ENCODE measurements at regions not wholly inside any gene's neighbourhood (a gene's known extent, or its start where the extent isn't known, plus 50 kb on each side); places are given as distances from the start of the nearest gene placed in this dataset.
"Not testable (repeated sequence)": the region's sequence is repeated elsewhere in the genome, so short reads cannot be mapped to it uniquely, and the experiment has no call there.

- no peak for TF ChIP-seq CTCF (conservative IDR thresholded peaks at IDR 0.05; ENCODE audit: control insufficient read depth, insufficient read depth, low read depth, low read length)
- DNase-seq (ENCODE audit: low read depth): no peak
Measured at GRCh38 chr11:97909614-97910399, 1110.9 kb upstream of the CNTN5 start.

DNA sequence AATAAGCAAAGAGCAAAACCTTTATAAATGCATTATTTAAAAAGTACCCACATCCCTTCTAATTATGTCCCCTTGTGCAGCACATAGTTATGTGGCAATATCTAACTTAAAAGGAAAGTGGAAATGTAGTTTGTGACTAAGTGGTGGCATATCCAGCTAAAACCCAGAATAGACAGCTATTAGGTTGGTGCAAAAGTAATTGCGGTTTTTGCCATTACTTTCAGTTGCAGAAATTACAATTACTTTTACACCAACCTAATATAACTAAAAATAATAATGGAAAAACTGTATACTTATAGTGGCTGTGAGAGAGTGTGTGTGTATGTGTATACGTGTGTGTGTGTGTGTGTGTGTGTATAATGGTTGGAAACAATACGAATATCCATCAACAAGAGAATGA, 1108.1 kb upstream of the CNTN5 start:
- DNase-seq (ENCODE audit: low read depth): no peak
- TF ChIP-seq CTCF (conservative IDR thresholded peaks at IDR 0.05; ENCODE audit: control insufficient read depth, insufficient read depth, low read depth, low read length): no peak
- H3K4me3 ChIP-seq (ENCODE audit: control insufficient read depth, low read depth, low read length): no peak overlapping the region

More at GRCh38 chr11:97909614-97910399, 1110.9 kb upstream of the CNTN5 start:
- H3K4me3 ChIP-seq (ENCODE audit: control insufficient read depth, low read depth, low read length): no peak overlapping the region

- DNase-seq (ENCODE audit: low read depth); H3K4me3 ChIP-seq (ENCODE audit: control insufficient read depth, low read depth, low read length): not testable (repeated sequence)
Measured at GRCh38 chr11:97922933-97923332, 1097.8 kb upstream of the CNTN5 start.

DNA sequence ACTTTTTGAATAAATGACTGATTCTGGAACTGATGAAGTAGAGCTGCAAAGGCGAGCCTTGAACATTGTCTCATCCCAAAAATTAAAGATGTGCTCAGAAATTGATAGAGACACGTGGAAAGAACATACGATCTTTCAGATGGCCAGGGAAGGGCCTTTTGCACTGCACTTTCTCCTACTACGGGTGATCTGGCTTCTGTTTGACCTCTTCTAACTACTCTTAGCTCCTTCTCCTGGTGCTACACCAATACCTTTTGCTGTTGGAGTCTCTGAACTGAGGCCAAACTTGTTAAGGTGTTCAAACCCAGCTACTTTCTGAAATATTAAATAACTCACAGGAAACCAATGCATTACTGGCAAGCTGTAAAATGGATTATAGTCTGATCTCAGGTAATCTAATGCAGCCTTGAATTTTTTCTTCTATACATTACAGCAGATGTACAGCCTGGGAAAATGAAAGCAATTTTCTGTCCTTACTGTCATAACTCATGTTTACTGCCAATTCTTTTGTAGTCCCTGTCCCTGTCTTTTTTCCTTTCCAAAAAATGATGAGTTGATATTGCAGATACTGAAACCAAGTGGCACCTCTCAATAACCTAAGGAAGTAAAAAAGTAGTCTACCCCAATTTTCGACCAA, 1086.1 kb upstream of the CNTN5 start:
- TF ChIP-seq CTCF (conservative IDR thresholded peaks at IDR 0.05; ENCODE audit: control insufficient read depth, insufficient read depth, low read depth, low read length): no peak
- DNase-seq (ENCODE audit: low read depth): no peak
- H3K4me3 ChIP-seq (ENCODE audit: control insufficient read depth, low read depth, low read length): no peak overlapping the region

DNA sequence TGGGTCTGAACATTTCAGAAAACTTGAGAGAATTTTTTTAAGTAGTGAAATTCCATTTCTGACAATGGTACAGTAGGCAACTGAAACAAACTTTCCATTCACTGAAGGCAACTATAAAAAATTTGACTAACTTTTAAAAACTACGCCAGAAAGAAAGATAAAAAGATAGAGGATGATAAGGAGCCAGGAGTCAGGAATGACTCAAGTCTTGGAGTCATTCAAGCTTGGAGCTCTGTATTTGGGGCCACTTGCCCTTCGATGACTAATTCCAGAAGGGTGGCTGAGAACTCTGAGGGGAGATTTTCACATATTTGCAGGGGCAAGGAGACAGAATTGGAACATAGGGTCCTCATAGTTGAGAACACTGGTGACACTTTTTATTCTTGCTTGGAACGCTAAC, 1083.2 kb upstream of the CNTN5 start:
- H3K4me3 ChIP-seq (ENCODE audit: control insufficient read depth, low read depth, low read length): no peak overlapping the region
- DNase-seq (ENCODE audit: low read depth): no peak
- no peak for TF ChIP-seq CTCF (conservative IDR thresholded peaks at IDR 0.05; ENCODE audit: control insufficient read depth, insufficient read depth, low read depth, low read length)

GRCh38 chr11:97938789-97939188, 1082.0 kb upstream of the CNTN5 start:
- no peak for TF ChIP-seq CTCF (conservative IDR thresholded peaks at IDR 0.05; ENCODE audit: control insufficient read depth, insufficient read depth, low read depth, low read length)

GRCh38 chr11:97943493-97943892, 1077.3 kb upstream of the CNTN5 start:
- H3K4me3 ChIP-seq (ENCODE audit: control insufficient read depth, low read depth, low read length): no peak overlapping the region
- DNase-seq (ENCODE audit: low read depth): no peak
- no peak for TF ChIP-seq CTCF (conservative IDR thresholded peaks at IDR 0.05; ENCODE audit: control insufficient read depth, insufficient read depth, low read depth, low read length)

More at GRCh38 chr11:97938789-97939188, 1082.0 kb upstream of the CNTN5 start:
- DNase-seq (ENCODE audit: low read depth): no peak
- H3K4me3 ChIP-seq (ENCODE audit: control insufficient read depth, low read depth, low read length): no peak overlapping the region

Data from fibroblast of mammary gland (primary cell).